GM21717 (cell line): ENCODE measurements at regions not wholly inside any gene's neighbourhood (a gene's known extent, or its start where the extent isn't known, plus 50 kb on each side); places are given as distances from the start of the nearest gene placed in this dataset.
A peak's percentile ranks its signal among the peaks of the same experiment; 100 is the strongest.

Source experiments
- ATAC-seq: cut with Tn5 transposase; IDR thresholded peaks from one replicate; pipeline ENCODE4 v1.9.1; 2021; ENCODE audit warnings: mild to moderate bottlenecking, moderate library complexity; ENCODE audit not compliant: unreplicated experiment

DNA sequence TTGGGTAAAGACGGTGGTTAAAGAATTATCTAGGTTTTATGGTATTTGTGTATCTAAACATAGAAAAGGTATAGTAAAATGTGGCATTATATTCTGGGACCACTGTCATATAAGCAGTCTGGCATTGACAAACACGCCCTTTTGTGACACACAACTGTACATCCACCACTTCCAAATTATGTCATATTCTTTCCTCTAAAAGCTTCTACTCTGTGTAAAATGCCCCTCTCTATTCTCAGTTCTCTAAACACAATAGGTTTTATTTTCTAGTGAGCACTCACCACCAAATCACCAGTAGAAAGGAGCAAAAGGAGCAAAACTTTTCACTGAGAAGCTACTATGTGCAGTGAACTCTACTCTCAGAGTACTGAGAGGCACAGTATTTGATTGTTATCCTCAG, 88.1 kb upstream of the PIEZO2 start:
- peak; percentile 70 for ATAC-seq

DNA sequence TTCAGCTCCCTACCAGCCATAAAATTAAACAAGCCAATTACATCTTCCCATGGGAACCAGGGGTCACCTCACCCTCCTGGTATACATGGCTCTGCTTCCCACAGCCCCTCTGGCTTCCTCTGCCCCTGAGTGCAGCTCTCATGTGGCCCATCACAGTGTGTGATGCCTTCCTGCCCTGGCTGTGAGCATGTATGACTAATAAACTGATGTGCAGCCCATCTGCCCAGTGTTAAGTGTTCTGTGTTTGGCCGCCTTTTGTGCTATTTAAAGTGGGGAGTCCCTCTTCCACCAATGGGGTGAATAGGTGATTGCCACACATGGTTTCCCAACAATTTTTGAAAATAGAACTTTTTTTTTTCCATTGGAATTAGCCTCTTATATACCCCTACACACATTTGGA, 87.7 kb upstream of the PIEZO2 start:
- no peak for ATAC-seq

- no peak for ATAC-seq
Observed at GRCh38 chr18:11224153-11224552, 74.8 kb upstream of the PIEZO2 start.

DNA sequence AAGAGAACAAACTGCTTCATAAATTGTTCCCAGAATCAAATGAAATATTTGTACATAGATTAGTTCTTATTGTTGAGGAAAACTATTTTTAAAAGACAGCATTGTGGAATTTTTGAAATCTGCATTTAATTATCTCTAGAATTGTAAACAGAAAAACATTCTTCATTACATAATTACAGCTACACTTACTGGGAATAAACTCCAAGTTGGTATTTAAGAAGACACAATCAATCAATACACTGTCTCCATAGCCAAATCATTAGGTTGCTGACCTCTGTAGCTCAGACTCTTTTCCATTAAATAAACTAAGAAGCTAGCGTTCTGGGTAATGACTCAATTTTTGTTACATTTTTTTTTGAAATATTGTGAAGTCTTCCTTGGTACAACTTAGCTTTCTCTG, 70.2 kb upstream of the PIEZO2 start:
- no peak for ATAC-seq

DNA sequence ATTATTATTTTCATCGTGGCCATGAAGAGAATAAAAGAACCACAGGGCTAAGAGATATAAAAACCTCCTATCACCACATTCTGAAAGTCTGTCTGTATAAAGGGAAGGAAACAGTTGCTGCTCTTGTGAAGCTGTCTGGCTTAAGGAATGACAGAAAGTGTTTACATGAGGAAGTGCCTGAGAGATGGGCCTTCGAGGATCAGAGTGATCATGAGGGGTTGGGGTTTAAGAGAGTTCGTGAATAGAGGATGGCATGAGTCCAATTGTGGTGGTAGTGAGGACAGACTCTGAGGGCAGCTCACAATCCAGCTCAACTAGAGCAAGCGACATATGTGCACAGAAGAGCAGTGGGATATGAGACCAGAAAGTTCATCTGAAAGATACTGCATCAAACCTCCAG, 65.8 kb upstream of the PIEZO2 start:
- no peak for ATAC-seq

DNA sequence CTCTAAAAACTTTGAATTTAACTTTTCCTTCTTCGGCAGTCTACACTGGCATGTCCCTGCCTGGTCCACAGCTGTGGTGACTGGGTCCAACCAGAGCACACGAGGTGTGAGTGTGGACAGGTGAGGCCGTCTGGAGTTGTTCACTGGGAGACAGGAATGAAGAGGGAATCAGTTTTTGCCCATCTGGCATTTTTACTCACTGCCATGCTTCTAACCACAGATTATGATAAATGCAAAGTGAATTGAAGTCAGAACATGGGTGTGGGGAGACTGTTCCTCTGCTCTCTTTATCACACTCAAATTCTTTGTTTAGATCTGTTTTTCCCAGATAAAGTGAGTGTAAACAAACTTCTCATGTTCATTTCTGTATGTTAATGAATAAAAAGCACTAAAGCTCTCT, 54.7 kb upstream of the PIEZO2 start:
- ATAC-seq = no peak

- ATAC-seq = no peak
Observed at GRCh38 chr18:11199477-11199876, 50.1 kb upstream of the PIEZO2 start.
